Kidney (tissue), 13 donors: ENCODE measurements at regions not wholly inside any gene's neighbourhood (a gene's known extent, or its start where the extent isn't known, plus 50 kb on each side); places are given as distances from the start of the nearest gene placed in this dataset.

Experiments
- DNase-seq, 5 donors: peaks; one replicate each; pipeline ENCODE4 v3.0.0-alpha.2; 2013 to 2020
- FAIRE-seq: peaks from 2 replicates; lab custom pipeline; 2012; peaks lifted over from hg19 to GRCh38; lab: Jason Lieb, UNC
- H3K27ac ChIP-seq, 2 donors: one replicate each; pipeline ENCODE4 v1.7.0; 2013; ENCODE audit warnings: low read depth in 2 of 2, low read length in 2 of 2, inconsistent platforms in 1 of 2
- H3K27me3 ChIP-seq: one replicate; pipeline ENCODE4 v1.7.1; 2013; ENCODE audit warnings: low read length, inconsistent platforms; ENCODE audit not compliant: control insufficient read depth, insufficient read depth
- H3K36me3 ChIP-seq, 3 donors: one replicate each; pipeline versions ENCODE4 v1.7.0 to v1.7.1; 2013; ENCODE audit warnings: low read length in 3 of 3, control low read depth in 1 of 3, inconsistent platforms in 1 of 3; ENCODE audit not compliant: insufficient read depth in 3 of 3, control insufficient read depth in 2 of 3
- H3K4me1 ChIP-seq, 3 donors: one replicate each; pipeline versions ENCODE4 v1.7.0 to v1.7.1; 2013; ENCODE audit warnings: low read length in 3 of 3, inconsistent platforms in 1 of 3, low read depth in 1 of 3; ENCODE audit not compliant: control insufficient read depth in 2 of 3, insufficient read depth in 2 of 3
- H3K4me3 ChIP-seq, 3 donors: one replicate each; pipeline versions ENCODE4 v1.7.0 to v1.8.1; 2013; ENCODE audit warnings: low read length in 3 of 3, control low read depth in 1 of 3, inconsistent platforms in 1 of 3
- H3K9ac ChIP-seq, 3 donors: one replicate each; pipeline versions ENCODE4 v1.7.0 to v1.7.1; 2013; ENCODE audit warnings: low read length in 3 of 3, control low read depth in 1 of 3, inconsistent platforms in 1 of 3
- H3K9me3 ChIP-seq, 3 donors: one replicate each; pipeline versions ENCODE4 v1.7.0 to v1.7.1; 2013; ENCODE audit warnings: low read length in 3 of 3, control low read depth in 1 of 3, inconsistent platforms in 1 of 3; ENCODE audit not compliant: control insufficient read depth in 2 of 3, insufficient read depth in 1 of 3
- CTCF ChIP-seq: IDR thresholded peaks from 3 replicates; pipeline ENCODE4 v1.5.1; 2012; ENCODE audit warnings: mild to moderate bottlenecking, moderate library complexity, borderline replicate concordance; ENCODE audit not compliant: insufficient read depth; ENCODE audit errors: extremely low read depth
- intact Hi-C: fragments of 100-400 bp; cut with DNase I; formaldehyde crosslinking; loops from one replicate; pipeline ENCODE4 v1.11.1; 2022
- donor health status: control.
- donor health status: control.
- donor health status: control.
- donor health status: control.
- donor health status: control.
- donor health status: DM: yes; HTN: yes; CAD: no.
- donor health status: Normal renal cell carcinoma (clear cell type).

GRCh38 chr1:102190429-102190828, 193.7 kb upstream of the OLFM3 start:
- no peaks in the 10 kb centered on the region for H3K4me1 ChIP-seq
- H3K9me3 ChIP-seq, result no peaks in the 10 kb centered on the region
- H3K27ac ChIP-seq, result no peak overlapping the region
- no peak overlapping the region for H3K4me3 ChIP-seq
- H3K36me3 ChIP-seq, result no peaks in the 10 kb centered on the region
- H3K27me3 ChIP-seq, result no peaks in the 10 kb centered on the region
- no peak for TF ChIP-seq CTCF
- H3K9ac ChIP-seq, result no peak overlapping the region
- intact Hi-C loops, result no loop called here
- FAIRE-seq (no peak), DNase-seq (no peak)

- H3K9me3 ChIP-seq, result no peaks in the 10 kb centered on the region
- no peaks in the 10 kb centered on the region for H3K4me1 ChIP-seq
- H3K36me3 ChIP-seq, result no peaks in the 10 kb centered on the region
- no peaks in the 10 kb centered on the region for H3K27me3 ChIP-seq
- H3K9ac ChIP-seq, result no peak overlapping the region
- intact Hi-C loops, result no loop called here
- H3K27ac ChIP-seq, result no peak overlapping the region
- no peak for DNase-seq
- no peak for TF ChIP-seq CTCF
- no peak for FAIRE-seq
- H3K4me3 ChIP-seq, result no peak overlapping the region
These were observed 189.8 kb upstream of the OLFM3 start for GRCh38 chr1:102186536-102186935.

GRCh38 chr1:102185260-102185659, 188.5 kb upstream of the OLFM3 start:
- H3K4me1 ChIP-seq, result no peaks in the 10 kb centered on the region
- H3K9me3 ChIP-seq, result no peaks in the 10 kb centered on the region
- no peak for DNase-seq
- FAIRE-seq, result no peak
- no peak overlapping the region for H3K4me3 ChIP-seq
- no peak for TF ChIP-seq CTCF
- H3K27ac ChIP-seq, result no peak overlapping the region
- intact Hi-C loops, result no loop called here
- H3K9ac ChIP-seq, result no peak overlapping the region
- H3K36me3 ChIP-seq, result no peaks in the 10 kb centered on the region
- H3K27me3 ChIP-seq, result no peaks in the 10 kb centered on the region

GRCh38 chr1:102184477-102184876, 187.8 kb upstream of the OLFM3 start:
- Histone ChIP-seq H3K27me3 (no peaks in the 10 kb centered on the region), H3K4me3 (no peak overlapping the region), H3K9me3 (no peaks in the 10 kb centered on the region), H3K27ac (no peak overlapping the region), H3K4me1 (no peaks in the 10 kb centered on the region), H3K9ac (no peak overlapping the region), H3K36me3 (no peaks in the 10 kb centered on the region)
- DNase-seq, result no peak
- intact Hi-C loops, result no loop called here
- no peak for FAIRE-seq
- TF ChIP-seq CTCF, result no peak
